Stimulated activated CD8-positive, alpha-beta memory T cell treated with anti-CD3 and anti-CD28 coated beads, Interleukin-4, amount 100 ng/mL, for 24 hours (primary cell): ENCODE measurements at regions not wholly inside any gene's neighbourhood (a gene's known extent, or its start where the extent isn't known, plus 50 kb on each side); places are given as distances from the start of the nearest gene placed in this dataset.
"Not testable (repeated sequence)": the region's sequence is repeated elsewhere in the genome, so short reads cannot be mapped to it uniquely, and the experiment has no call there.

ENCODE experiments used
- DNase-seq: peaks from one replicate; pipeline ENCODE4 v3.0.0-alpha.2; 2020; ENCODE audit warnings: low read depth

DNA sequence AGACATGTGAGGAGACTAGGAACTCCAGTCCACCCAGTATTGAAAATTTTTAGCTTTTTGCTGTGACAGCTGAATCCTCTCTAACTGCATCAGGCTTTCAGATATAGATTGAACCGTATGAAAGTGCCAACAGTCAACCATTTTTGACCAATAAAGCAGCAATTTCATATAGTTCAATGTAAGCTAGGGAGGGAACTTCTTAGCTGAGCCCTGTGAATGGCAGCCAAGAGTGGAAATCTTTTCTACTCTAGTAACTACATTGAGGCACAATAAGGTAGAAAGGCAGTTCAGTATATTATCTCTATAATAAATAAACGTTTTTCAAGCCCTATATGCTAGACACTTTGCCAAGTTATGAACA lies 96.3 kb upstream of the TANK start:
- no peak for DNase-seq

DNA sequence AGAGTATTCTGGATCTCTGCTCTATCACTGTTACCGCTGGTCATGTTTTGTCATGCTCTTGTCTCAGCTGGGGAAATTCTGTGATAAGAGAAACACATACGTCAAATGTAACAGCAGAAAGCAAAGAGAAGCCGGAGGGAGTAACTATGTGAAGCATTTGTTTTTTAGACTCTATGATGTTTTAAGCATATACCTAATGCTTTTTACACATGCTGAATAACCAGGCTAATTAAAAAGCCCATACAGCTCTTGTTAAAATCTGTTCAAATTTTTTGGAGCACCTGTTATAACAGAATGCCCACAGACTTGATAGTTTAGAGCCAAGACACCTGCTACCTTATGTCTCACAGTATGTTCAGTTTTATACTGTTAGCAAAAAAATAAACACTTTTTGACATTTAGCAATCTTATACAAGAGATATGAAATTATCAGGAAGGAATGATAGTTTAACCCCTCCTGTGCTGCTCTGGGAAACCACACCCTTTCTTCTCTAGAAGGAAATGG lies 92.3 kb upstream of the TANK start:
- no peak for DNase-seq

DNA sequence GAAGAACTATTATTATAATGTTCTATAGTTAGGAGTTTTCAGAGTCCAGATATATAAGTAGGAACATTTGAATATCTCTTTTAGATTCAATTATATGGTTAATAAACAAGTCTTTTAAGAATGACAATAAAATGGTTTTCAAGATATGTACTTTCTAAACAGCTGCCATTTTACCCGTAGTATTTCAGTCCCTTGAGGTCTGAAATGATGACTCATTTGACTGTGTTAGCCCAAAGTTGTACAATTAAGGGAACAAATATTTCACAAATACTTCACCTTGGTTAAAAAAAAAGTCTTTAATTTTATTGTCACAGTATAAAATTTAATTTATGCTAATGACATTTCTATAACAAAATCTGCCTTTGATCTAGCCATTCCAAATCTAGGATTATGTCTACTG lies 91.6 kb upstream of the TANK start:
- DNase-seq: no peak

DNA sequence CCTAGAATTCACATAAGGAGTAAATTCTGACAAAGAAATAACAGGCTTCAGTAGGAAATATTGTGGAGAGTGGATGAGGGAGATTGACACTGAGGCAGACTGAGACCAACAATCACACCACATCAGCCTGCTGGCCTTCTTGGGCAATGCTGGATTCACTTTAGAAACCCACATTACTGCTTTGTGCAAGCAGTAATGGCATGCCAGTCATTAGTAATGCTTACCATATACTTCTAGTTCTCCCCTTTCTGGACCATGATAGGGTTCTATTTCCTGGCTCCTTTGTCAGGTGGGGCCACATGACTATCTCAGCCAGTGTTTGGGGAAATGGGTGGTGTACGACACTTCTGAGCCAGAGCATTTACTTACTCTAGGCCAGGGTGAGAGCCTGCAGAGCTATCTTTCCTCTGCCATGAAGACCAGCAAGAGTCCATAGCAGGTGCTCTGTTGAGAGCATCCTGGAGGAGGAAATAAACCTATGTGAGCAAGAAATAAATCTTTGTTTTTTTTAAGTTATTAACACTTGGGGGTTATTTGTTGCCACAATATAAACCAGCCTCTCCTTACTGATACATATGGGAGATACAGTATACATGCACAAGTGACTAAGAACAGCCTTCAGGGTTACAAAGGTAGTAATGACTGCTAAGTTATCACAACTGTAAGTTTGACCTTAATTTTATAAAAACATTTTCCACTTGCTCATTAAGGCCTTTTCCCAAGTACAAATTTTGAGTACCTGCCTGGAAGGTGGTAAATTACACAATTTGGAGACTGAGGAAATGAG lies 89.3 kb upstream of the TANK start:
- DNase-seq: no peak

GRCh38 chr2:161072436-161072835 lies 87.8 kb upstream of the TANK start:
- DNase-seq: not testable (repeated sequence)

- no peak for DNase-seq
Measured at GRCh38 chr2:161075701-161076100, 84.5 kb upstream of the TANK start.

GRCh38 chr2:161076936-161077335 lies 83.3 kb upstream of the TANK start:
- no peak for DNase-seq

GRCh38 chr2:161077367-161078210 lies 82.6 kb upstream of the TANK start:
- peak; percentile 26 for DNase-seq

DNA sequence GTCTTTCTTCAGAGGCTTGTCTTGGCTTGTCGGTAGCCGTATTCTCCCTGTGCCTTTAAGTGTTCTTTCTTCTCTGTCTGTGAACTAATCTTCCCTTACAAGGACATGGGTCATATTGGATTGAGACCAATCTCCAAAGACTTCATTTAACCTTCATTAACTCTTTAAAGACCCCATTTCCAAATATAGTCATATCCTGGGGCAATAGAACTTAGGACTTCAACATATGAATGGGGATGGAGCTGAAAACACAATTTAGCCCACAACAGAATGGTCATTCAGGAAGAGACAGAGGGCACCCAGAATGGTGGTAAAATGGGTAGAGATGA lies 82.1 kb upstream of the TANK start:
- DNase-seq: no peak

- no peak for DNase-seq
Measured at GRCh38 chr2:161085149-161085548, 75.1 kb upstream of the TANK start.

DNA sequence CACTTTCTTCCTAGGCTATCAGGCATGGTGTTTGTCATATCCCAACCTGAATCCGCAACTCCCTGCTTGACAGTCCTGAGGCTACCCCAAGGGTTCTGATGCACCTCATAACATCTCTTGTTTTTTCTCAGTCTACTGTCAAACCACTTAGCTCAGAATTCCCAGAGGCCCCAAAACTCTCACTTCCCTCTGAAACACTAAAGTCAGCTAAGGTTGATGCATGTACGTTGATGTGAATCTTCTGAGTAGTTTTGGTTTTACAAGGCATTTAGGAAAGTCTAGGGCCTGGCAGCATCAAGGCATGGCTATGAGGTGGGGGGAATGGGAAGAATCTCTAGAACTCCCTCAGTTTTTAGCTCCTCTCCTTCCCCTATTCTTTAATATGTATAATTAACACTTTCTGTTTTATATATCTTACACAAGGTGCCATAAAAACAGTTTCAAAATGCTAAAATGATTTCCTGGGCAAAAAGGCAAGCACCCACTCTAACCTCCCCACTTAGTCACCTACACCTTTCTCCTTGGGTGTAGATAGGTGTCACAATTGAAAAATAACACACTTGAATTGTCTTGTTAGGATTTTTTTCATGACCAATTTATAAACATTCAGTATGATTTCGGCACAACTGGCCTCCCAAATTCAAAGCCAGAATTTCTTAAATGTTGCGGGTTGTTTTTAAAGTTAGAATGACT lies 71.4 kb upstream of the TANK start:
- DNase-seq: no peak

DNA sequence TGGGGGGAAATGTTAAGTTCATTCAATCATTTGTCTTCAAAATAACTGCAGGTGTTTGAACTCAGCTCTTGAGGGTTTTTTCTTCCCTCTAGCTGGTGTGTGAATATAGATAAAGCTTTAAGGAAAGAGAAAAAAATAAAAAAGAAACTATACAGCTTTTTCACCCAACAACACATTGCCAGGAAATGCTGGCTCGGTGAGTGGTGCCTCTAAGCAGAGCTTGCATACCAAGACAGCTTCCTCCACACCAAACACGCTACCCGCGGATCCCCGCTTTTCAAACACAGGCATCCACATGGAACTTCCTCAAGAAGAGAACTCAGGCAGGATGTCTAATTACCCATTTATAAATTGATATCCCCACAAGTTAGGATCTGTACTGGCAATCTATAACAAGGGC lies 69.8 kb upstream of the TANK start:
- peak; percentile 1 for DNase-seq

GRCh38 chr2:161095314-161095713 lies 64.9 kb upstream of the TANK start:
- no peak for DNase-seq

- DNase-seq: no peak
Measured at GRCh38 chr2:161096336-161096735, 63.9 kb upstream of the TANK start.

GRCh38 chr2:161097157-161097556 lies 63.1 kb upstream of the TANK start:
- DNase-seq: no peak

- no peak for DNase-seq
Measured at GRCh38 chr2:161100211-161100895, 59.9 kb upstream of the TANK start.

- DNase-seq: no peak
Measured at GRCh38 chr2:161101406-161101805, 58.8 kb upstream of the TANK start.

GRCh38 chr2:161102770-161103450 lies 57.3 kb upstream of the TANK start:
- no peak for DNase-seq

- DNase-seq: no peak
Measured at GRCh38 chr2:161103451-161103831, 56.8 kb upstream of the TANK start.

DNA sequence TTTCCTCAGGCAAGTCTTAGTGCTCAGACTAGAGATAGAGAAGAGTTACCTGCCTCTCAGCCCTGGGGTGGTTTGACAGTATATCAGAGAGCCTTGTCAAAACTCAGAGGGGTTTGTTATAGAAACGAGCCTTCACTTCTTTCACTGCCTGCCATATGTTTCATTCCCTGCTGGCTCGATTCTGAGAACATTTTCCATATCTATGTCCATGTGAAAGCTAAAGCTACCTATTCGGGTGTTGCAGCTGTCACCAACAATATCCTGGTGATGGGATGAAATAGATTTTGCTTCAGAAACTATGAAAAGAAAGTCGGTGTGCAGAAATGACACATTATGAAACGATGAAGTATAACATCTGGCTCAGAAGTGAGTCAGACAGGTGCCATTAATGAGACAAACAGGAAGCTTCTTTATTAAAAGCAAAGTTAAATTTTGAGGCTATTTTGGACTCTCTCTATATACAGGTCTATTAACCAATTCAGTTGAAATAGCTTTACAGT lies 56.1 kb upstream of the TANK start:
- DNase-seq: no peak

- DNase-seq: no peak
Measured at GRCh38 chr2:161107265-161107664, 53.0 kb upstream of the TANK start.
